HG02798 (cell line): ENCODE measurements at regions not wholly inside any gene's neighbourhood (a gene's known extent, or its start where the extent isn't known, plus 50 kb on each side); places are given as distances from the start of the nearest gene placed in this dataset.

ENCODE experiments used
- ATAC-seq: cut with Tn5 transposase; IDR thresholded peaks from one replicate; pipeline ENCODE4 v1.9.1; 2021; ENCODE audit warnings: mild to moderate bottlenecking; ENCODE audit not compliant: unreplicated experiment, poor library complexity

DNA sequence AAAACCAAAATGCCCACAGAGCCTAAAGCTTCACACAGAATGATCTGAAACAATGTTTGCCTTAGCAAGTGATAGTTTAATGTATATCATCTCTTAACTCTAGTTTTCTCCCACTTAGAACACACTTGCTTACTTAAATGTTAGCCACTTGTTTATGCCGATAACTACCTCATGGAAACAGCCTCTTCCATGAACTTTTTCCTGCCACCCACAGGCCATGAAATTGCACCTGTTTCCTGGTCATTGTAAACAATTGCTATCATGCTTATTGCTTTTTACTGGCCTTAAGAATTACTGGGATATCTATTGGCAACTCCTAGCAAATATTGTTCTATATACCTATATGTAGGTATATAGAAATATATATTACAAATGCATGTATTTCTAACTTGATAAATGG is 231.1 kb downstream of the HDGFL1 start:
- ATAC-seq: no peak

DNA sequence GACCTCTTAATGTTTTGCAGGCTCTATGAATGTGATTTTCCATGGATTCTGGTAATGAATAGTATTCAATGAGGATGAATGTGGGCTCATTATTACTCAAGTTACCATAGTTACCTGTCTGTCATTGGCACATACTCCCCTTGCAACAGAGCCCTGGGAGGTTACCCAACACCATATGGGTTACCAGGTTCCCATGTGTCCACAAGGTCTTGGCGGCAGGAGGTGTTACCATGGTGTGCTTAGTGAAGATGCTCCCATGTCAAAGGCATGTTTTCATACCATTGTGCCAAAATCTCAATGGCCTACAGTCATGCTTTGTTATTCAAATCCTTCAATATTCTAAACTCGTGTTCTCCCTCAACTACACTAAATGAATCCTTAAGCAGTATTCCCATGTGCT is 232.5 kb downstream of the HDGFL1 start:
- ATAC-seq: no peak

DNA sequence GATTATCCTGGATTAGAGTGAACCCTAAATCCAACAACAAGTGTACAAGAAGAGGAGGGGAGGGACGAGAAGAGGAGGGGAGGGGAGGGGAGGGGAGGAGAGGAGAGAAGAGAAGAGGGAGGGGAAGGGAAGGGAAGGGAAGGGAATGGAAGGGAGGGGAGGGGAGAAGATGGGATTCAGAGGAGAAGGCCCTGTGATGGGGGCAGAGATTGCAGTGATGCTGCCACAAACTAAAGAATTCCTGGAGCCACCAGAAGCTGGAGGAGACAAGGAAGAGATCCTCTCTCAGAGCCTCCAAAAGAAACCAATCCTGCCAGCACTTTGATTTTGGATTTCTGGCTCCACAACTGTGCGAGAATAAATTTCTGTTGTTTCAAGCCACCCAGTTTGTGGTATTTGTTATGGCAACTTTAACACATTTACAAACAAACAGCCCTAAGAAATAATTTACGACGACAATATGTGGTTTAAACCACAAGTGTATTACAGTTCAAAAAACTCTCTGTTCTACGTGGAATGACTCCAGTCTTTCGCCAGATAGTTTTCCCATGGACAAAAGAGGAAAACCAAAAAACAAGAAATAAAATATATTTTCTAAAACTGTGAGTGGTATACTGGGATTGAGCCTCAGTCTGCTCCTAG is 235.4 kb downstream of the HDGFL1 start:
- ATAC-seq: no peak

DNA sequence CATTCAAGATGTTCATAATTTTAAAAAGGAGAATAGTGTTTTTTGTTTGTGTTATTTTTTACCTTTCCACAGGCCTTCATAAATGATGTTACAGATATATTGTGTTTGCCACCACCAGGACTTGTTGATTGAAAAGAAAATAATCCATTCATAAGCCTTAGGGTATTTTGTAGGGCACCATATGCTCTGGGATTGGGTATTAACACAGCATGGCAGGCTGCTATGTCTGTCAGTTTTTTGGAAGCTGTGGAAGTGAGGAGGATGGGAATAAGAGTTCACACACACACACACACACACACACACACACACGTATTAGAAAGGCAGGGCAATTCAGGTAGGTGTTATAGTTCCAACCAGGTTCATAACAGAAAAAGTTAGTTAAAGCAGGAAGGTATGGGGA is 237.9 kb downstream of the HDGFL1 start:
- ATAC-seq: no peak

DNA sequence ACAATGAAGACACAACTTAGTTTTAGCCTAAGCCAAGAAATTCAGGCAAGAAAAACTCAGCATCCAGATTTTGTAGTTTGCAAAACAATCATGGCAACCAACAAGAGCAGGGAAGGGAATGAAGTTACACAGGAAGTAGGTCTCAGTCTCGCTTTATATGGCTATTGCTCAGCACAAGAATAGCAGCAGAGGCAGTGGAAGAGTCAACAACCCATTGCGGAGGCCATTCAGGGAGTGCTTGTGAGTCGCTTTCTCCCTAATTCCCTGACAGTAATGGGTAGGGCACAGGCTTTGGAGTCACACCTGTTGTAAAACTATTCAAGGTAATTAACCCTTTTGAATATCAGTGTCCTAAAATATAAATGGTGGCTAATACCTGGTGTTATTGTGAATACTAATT is 238.5 kb downstream of the HDGFL1 start:
- ATAC-seq: no peak

DNA sequence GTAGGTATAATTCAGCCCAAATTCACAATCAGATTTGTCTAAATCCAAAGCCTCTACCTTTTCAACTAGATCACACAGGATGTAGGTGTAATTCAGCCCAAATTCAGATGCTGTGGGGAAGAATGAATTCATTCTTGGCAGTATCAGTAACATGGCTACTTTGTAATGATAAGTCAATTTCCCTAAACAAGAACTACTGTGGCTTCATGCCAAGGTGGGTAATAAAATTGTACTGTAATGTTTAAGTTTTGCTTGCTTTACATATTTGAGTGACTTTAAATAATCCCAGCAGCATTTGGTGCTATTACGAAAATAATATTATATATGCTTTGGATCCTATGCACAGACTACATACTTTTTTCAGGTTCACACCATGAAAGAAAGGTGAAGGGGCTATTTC is 239.1 kb downstream of the HDGFL1 start:
- no peak for ATAC-seq

DNA sequence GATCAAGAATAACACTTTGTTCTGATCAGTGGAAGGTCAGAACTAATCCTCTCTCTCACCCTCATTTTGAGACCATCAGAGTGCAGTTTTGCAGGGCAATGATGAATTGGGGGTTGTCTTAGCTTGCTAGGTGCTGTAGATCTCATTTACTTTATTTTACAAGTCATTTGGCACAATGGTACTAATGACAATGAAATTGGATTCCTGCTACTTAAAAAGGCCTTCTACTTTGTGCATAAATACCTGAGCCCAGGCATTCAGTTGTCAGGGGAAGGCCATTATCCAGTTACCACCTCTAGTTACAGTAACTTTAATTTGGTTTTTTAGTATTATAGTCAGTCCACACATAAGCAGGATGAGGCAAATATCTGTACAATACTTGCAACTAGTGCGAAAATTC is 240.0 kb downstream of the HDGFL1 start:
- ATAC-seq: no peak

DNA sequence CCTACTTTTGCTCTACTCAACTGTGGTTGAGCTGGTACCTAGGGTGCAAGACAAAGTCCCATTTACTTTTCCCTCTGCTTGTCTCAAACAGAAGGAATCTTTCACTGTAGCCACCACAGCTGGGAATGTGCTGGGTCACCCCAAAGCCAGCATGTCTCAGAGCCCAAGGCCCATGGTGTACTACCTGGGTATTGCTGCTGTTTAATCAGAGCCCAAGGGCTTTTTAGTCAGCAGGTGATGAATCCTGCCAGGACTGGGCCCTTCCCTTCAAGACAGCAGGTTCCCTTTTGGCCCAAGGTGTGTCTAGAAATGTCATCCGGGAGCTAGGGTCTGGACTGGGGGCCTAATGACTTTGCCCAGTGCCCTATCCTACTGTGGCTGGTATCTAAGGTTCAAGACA is 249.8 kb downstream of the HDGFL1 start:
- no peak for ATAC-seq

DNA sequence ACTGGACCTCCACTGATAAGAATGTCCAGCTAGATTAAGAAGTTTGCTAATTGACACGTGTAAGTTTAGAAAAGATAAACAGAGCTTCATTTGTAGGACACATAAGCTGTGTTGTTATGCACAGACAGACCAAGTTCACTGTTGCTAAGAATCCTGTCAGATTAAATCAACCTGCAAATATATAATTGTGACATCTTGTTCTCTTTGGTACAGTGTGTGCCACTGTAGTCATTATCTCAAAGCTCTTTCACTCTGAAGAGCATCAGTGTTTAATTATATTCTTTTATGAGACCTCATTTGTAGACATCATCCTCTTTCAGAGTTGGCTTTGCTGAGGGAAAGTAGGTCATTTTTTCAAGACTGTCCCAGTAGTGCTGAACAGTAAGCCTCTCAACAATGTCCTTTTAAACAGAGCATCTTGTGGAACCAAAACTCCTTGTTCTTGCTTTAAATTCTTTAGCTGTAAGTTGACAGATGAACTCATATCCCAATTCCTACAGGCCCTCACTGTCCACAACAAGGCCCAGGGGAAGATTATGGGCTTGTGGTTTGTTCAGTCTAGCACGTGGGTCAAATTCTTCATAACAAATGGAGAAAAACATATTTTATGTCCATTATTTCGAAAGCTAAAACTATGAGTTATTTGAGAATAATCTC is 252.4 kb downstream of the HDGFL1 start:
- no peak for ATAC-seq

DNA sequence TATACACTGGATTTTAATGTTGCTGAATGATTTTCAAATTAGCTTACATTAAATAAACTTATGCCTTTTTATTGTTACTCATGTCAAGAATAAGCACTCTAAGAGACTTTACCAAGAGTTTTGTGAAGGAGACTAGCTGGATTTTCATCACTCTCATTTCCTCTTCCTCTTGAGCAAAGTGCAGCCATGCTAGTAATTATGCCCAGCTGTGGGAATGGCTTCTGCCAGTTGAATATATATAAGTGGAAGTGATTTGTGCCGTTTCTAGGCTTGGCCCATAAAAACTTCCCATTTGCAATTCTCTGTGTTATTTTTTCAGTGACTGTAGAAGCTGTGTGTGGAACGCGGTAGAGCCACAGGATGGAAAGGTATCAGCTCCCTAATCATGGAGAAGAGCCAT is 255.8 kb downstream of the HDGFL1 start:
- no peak for ATAC-seq

DNA sequence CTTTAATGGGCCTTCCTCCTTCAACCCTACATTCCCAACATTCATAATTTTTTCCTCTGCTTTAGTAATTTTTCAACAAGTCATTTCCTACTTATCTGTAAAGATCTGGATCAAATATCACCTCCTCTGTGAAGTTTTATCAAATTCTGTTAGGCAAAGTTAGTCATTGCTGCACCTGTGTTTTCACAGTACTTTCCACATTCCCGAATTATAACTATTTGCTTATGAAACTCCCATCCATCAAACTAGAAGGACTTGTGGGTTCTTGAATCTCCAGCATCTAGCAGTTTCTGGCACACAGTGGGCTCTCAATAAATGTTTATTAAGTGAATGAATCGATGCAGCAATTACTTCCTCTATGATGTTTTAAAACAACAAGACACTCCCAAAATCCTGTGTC is 257.6 kb downstream of the HDGFL1 start:
- no peak for ATAC-seq

DNA sequence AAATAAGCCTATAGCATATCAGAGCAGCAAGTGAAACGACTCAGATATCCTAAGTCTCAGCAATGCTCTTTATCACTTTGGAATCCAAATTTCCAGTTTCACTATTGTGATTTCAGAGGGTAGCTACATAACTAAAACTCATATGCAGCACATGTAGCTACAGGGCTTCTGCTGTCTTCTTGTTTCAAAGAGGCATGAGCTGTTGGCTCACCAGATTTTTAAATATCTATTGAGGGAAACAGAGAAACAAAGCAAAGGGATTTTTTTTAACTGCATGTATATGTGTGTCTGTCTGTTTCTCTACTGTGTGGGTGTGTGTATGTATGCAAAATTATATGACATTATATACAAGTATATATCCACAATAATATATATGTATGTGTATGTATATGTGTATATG is 258.4 kb downstream of the HDGFL1 start:
- no peak for ATAC-seq

DNA sequence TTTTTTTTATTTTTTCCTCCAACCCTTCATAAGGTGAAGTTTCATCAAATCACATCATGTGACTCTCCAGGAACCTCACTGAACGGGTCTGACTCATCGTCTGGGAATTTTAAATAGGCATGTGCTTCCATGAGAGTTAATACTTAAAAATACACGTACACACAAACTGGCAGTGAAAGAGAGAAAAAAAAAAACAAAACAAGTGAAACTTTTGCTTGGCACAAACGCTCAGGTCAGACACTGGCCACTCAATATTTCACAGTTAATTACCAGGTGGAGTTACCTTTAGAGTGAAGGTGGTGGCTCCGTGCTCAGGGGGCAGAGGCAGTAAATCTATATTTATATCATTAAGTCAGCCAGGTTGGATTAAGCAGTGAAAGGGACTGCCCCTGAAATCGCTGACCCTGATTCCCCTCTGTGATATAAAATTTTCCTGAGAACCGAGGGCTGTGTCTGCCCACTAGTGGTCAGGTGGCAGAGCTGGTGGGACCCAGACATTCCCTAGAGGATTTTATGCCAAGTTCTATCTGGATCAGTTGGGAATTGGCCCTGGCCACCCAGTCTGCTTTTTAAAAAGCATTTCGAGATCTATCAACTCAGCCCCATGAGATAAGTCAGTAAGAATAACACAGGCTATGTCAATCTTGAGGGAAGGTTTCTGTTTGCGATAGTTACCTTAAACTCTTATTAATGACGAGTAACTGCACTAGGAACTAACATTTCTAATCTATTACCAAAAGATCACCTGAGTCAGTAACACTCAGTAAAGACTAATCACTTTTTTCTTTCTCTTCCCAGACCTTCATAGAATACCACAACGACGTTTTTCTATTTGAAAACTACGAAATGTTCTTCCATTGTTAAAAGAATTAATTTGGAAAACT is 259.1 kb downstream of the HDGFL1 start:
- ATAC-seq: no peak

DNA sequence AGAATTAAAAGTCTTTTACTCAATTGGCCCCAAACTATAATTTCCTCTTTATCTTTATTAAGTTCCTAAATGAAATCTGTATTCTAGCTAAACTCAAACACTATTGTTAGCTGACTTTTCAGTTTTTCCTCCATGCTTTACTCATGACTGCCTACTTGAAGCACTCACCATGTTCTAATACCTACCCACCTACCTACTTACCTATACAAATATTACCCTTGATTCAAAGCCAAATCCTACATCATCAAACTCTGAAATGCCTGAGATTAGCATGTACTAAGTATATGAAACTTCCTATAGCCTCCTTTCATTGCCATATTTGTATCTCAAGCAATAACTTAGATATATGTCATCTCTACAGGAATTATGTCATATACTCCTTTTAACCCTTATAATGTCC is 259.7 kb downstream of the HDGFL1 start:
- ATAC-seq: no peak

DNA sequence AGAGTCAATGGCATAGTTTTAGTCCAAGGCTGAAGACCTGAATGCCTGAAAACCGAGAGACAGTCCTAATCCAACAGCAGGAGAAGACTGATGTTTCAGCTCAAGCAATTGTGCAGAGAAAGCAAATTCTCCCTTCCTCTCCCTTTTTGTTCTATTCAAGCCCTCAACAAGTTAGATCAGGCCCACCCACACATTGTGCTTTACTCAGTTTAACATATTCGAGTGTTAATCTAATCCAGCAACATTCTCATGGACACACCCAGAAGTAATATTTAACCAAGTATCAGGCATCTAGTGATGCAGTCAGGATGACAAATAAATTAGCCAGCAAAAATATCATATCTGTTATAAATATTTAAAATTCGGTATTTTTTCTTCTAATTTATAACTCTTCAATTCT is 261.1 kb downstream of the HDGFL1 start:
- ATAC-seq: no peak

DNA sequence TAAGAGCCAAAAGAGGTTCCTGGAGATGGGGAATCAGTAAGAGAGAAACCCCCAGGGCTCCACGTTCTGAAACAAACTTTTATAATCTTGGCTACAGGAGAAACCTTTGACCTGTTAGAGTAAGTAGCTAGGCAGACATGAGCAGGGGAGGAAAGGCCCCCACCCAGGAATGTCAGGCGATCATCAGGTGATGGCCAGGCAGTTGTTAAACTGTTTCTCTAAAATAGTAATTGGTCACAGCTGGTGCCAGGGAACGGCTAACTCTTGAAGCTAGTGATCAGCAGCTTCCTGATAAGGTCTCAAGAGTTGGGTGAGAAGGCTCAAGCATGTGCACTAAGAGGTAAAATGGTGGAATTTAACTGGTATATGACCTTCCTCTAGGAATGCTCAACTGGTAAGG is 263.8 kb downstream of the HDGFL1 start:
- no peak for ATAC-seq

DNA sequence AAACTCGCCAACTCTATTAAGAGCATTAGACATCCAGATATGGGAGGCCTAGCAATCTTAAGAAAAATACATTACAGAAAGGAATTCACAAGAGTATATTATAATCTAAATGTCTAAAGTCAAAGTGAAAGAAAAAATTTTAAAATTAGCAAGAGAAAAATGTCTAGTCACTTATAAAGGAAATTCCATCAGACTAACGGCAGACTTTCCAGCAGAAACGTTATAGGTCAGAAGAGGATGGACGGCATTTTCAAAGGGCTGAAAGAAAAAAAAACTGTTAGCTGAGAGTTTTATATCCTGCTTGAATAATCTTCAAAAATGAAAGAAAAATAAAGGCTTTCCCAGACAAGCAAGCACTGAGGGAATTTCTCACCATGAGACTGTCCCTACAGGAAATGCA is 269.0 kb downstream of the HDGFL1 start:
- no peak for ATAC-seq

DNA sequence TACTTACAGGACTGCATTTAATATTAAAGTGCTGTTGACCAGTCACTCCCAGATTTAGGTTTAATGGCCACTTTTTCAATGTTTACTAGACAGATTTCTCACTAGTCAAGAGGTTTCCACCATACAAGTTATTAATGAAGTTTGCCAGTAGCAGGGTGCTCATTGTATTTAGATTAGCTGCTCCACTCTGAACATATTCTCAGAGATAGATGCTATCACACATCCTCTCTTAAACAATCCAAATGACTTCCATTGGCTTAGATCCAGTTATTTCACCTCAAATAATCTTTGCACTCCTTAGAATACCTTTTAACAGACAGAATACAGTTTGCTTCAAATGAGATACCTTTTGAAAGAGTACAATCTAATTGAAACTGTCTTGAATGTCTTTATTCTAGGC is 276.1 kb downstream of the HDGFL1 start:
- ATAC-seq: no peak

DNA sequence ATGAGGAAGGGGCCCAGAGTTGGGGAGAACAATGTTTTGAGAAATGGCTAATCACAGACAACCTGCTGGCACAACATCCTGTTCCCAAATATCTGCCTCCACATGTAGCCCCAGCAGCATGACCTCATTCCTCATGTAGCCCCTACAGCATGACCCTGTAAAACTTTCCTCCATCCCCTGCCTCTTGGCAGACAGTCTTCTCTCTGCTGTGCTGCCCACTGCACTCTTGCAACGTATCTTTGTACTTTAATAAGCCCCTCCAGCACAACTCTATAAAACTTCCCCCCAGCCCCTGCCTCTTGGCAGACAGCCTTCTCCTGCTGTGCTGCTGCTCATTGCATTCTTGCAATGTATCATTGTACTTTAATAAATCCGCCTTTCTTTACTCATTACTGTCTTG is 278.8 kb downstream of the HDGFL1 start:
- ATAC-seq: no peak

DNA sequence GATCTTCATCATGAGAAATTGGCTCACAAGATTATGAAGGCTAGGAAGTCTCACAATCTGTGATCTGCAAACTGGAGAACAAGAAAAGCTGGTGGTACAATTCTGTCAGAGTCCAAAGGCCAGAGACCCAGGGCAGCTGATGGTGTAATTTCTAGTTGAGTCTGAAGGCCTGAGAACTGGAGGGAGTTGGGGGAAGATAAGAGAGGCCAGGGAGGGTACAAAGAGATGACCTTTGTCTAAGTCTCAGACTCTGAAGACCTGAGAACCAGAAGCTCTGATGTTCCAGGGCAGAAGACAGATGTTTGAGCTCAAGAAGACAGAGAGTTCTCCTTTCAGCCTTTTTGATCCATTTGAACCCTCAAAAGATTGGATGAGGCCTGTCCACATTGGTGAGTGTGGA is 280.6 kb downstream of the HDGFL1 start:
- ATAC-seq: no peak

DNA sequence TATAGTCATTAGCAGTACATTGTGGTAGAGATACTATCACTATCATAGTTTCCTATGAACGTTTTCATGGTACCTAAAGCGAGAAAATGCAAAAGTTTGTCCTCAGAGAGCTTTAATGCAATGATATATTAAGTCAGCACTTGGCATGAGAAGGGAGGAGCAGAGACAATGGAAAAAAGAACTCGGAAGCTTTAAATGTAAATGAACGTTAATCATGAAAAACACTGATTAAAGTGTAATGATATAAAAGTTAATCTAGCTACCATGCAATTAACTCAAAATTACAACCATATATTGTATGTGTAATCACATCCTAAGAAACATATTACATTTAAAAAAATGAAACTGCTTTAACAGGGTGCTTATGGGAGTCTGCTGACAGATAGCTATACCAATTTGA is 282.7 kb downstream of the HDGFL1 start:
- no peak for ATAC-seq
